ENCODE measurements at regions not wholly inside any gene's neighbourhood (a gene's known extent, or its start where the extent isn't known, plus 50 kb on each side); places are given as distances from the start of the nearest gene placed in this dataset.

DNA sequence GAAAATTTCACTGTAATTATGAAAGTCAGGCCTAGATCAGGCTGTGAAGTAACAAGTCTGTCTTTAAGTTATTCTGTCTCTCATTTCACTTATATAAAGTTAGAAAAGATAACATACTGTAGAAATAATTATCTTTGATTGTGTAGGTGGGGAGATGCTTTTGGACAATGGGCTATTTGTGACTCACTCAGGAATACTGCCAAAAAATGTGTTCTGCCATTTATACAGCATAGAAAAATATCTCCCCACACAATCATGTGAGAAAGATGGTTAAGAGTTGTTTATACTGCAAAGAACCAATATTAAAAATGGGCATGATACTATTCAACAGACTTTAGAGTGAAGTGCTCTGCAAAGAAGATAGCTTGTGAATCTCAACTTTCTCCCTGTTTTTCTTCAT, 95.0 kb upstream of the GABRA2 start:
- H3K27ac ChIP-seq (ENCODE audit: low read length), result no peak overlapping the region
- H3K27me3 ChIP-seq (ENCODE audit: low read length), result no peaks in the 10 kb centered on the region
- H3K9me3 ChIP-seq (ENCODE audit: low read length), result no peaks in the 10 kb centered on the region
- H3F3A ChIP-seq (ENCODE audit: low read length, unreplicated experiment), result no peaks in the 10 kb centered on the region
- TF ChIP-seq EZH2phosphoT487 (IDR thresholded peaks at IDR 0.05; ENCODE audit: borderline replicate concordance, low read length) (no peak), EZH2 (IDR thresholded peaks at IDR 0.05; ENCODE audit: low read length, unreplicated experiment) (no peak)
- TF ChIP-seq, protein P1, sequence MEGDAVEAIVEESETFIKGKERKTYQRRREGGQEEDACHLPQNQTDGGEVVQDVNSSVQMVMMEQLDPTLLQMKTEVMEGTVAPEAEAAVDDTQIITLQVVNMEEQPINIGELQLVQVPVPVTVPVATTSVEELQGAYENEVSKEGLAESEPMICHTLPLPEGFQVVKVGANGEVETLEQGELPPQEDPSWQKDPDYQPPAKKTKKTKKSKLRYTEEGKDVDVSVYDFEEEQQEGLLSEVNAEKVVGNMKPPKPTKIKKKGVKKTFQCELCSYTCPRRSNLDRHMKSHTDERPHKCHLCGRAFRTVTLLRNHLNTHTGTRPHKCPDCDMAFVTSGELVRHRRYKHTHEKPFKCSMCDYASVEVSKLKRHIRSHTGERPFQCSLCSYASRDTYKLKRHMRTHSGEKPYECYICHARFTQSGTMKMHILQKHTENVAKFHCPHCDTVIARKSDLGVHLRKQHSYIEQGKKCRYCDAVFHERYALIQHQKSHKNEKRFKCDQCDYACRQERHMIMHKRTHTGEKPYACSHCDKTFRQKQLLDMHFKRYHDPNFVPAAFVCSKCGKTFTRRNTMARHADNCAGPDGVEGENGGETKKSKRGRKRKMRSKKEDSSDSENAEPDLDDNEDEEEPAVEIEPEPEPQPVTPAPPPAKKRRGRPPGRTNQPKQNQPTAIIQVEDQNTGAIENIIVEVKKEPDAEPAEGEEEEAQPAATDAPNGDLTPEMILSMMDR (conservative IDR thresholded peaks at IDR 0.05; ENCODE audit: low read depth, low read length), result no peak
- H4K20me1 ChIP-seq (ENCODE audit: low read length), result no peaks in the 10 kb centered on the region
- H3K9me2 ChIP-seq (replicated peaks; ENCODE audit: low read length), result no peaks in the 10 kb centered on the region
- DNase-seq (no peak), ATAC-seq (no peak)
- no peak overlapping the region for H3K9ac ChIP-seq (ENCODE audit: low read length)
- POLR2A ChIA-PET (ENCODE audit: unreplicated experiment), result no interaction called here
- intact Hi-C loops (cut with micrococcal nuclease), result no loop called here
- no peaks in the 10 kb centered on the region for H3K36me3 ChIP-seq (ENCODE audit: low read depth, low read length)
- H3K79me2 ChIP-seq (ENCODE audit: low read length), result no peaks in the 10 kb centered on the region
- no TSS peak for BruUV-seq (replicated peaks)
- CTCF ChIA-PET, result no interaction called here
- no peak overlapping the region for H2AFZ ChIP-seq (ENCODE audit: low read length)
- no peak overlapping the region for H3K4me2 ChIP-seq (ENCODE audit: low read length)
- no peak overlapping the region for H3K4me3 ChIP-seq (ENCODE audit: low read length)
- H3K4me1 ChIP-seq (ENCODE audit: insufficient read depth, low read length), result no peaks in the 10 kb centered on the region

DNA sequence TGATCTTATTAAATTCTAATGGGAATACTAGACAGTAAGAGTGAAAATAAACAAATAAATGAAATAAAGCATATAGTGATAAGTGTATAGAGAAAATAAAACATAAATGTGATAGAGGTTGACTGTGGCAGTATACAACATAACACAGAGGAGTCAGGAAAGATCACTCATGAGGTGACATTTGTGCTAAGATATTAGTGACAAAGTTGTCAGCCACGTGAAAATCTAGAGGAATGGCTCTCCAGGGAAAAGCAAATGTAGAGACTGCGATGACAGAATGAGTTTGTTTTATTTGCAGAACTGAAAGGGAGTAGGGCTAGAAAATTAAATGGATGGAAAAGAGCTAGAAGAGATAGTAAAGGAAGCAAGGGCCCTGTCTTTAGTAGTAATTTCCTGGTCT, 72.8 kb upstream of the GABRA2 start:
- no peak overlapping the region for H3K4me2 ChIP-seq (ENCODE audit: low read length)
- H3F3A ChIP-seq (ENCODE audit: low read length, unreplicated experiment), result no peaks in the 10 kb centered on the region
- CTCF ChIA-PET, result no interaction called here
- no peak overlapping the region for H3K4me3 ChIP-seq (ENCODE audit: low read length)
- ATAC-seq (no peak), DNase-seq (no peak)
- H3K9ac ChIP-seq (ENCODE audit: low read length), result no peak overlapping the region
- no peaks in the 10 kb centered on the region for H3K4me1 ChIP-seq (ENCODE audit: insufficient read depth, low read length)
- intact Hi-C loops (cut with micrococcal nuclease), result no loop called here
- H3K36me3 ChIP-seq (ENCODE audit: low read depth, low read length), result no peaks in the 10 kb centered on the region
- H3K9me2 ChIP-seq (replicated peaks; ENCODE audit: low read length), result no peaks in the 10 kb centered on the region
- POLR2A ChIA-PET (ENCODE audit: unreplicated experiment), result no interaction called here
- BruUV-seq (replicated peaks), result no TSS peak
- no peaks in the 10 kb centered on the region for H4K20me1 ChIP-seq (ENCODE audit: low read length)
- no peaks in the 10 kb centered on the region for H3K27me3 ChIP-seq (ENCODE audit: low read length)
- TF ChIP-seq EZH2phosphoT487 (IDR thresholded peaks at IDR 0.05; ENCODE audit: borderline replicate concordance, low read length) (no peak), EZH2 (IDR thresholded peaks at IDR 0.05; ENCODE audit: low read length, unreplicated experiment) (no peak)
- TF ChIP-seq, protein P1 (conservative IDR thresholded peaks at IDR 0.05; ENCODE audit: low read depth, low read length), result no peak
- H3K79me2 ChIP-seq (ENCODE audit: low read length), result no peaks in the 10 kb centered on the region
- no peak overlapping the region for H2AFZ ChIP-seq (ENCODE audit: low read length)
- no peaks in the 10 kb centered on the region for H3K9me3 ChIP-seq (ENCODE audit: low read length)
- H3K27ac ChIP-seq (ENCODE audit: low read length), result no peak overlapping the region

DNA sequence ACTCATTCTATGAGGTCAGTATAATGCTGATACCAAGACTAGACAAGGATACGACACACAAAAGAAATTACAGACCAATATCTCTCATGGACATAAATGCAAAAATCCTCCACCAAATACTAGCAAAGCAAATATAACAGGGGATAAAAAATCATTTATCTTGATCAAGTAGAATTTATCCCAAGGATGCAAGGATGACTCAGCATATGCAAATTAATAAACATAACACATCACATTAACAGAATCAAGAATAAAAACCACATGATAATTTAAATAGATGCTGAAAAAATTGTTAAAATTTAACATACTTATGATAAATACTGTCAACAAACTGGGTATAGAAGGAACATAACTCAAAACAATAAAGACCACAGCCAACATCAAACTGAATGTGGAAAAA, 69.4 kb upstream of the GABRA2 start:
- no peak for DNase-seq
- H3K9me3 ChIP-seq (ENCODE audit: low read length), result no peaks in the 10 kb centered on the region
- no peak for ATAC-seq
- no TSS peak for BruUV-seq (replicated peaks)
- no peak overlapping the region for H3K4me3 ChIP-seq (ENCODE audit: low read length)
- no peak overlapping the region for H3K4me2 ChIP-seq (ENCODE audit: low read length)
- H3K9me2 ChIP-seq (replicated peaks; ENCODE audit: low read length), result no peaks in the 10 kb centered on the region
- no peaks in the 10 kb centered on the region for H3K4me1 ChIP-seq (ENCODE audit: insufficient read depth, low read length)
- H3K27ac ChIP-seq (ENCODE audit: low read length), result no peak overlapping the region
- H3K9ac ChIP-seq (ENCODE audit: low read length), result no peak overlapping the region
- no peak overlapping the region for H2AFZ ChIP-seq (ENCODE audit: low read length)
- H3F3A ChIP-seq (ENCODE audit: low read length, unreplicated experiment), result no peaks in the 10 kb centered on the region
- no peaks in the 10 kb centered on the region for H3K79me2 ChIP-seq (ENCODE audit: low read length)
- no peaks in the 10 kb centered on the region for H3K27me3 ChIP-seq (ENCODE audit: low read length)
- TF ChIP-seq EZH2phosphoT487 (IDR thresholded peaks at IDR 0.05; ENCODE audit: borderline replicate concordance, low read length) (no peak), EZH2 (IDR thresholded peaks at IDR 0.05; ENCODE audit: low read length, unreplicated experiment) (no peak)
- TF ChIP-seq, protein P1 (conservative IDR thresholded peaks at IDR 0.05; ENCODE audit: low read depth, low read length), result no peak
- no peaks in the 10 kb centered on the region for H4K20me1 ChIP-seq (ENCODE audit: low read length)
- ChIA-PET POLR2A (ENCODE audit: unreplicated experiment) (interaction anchor here (0.6 kb wide), 1 partner anchor 130 kb away, joined by 3 read pairs; no protein-coding TSS in a partner anchor), CTCF (no interaction called here)
- no peaks in the 10 kb centered on the region for H3K36me3 ChIP-seq (ENCODE audit: low read depth, low read length)
- intact Hi-C loops (cut with micrococcal nuclease), result no loop called here
